ENCODE measurements at regions not wholly inside any gene's neighbourhood (a gene's known extent, or its start where the extent isn't known, plus 50 kb on each side); places are given as distances from the start of the nearest gene placed in this dataset.

DNA sequence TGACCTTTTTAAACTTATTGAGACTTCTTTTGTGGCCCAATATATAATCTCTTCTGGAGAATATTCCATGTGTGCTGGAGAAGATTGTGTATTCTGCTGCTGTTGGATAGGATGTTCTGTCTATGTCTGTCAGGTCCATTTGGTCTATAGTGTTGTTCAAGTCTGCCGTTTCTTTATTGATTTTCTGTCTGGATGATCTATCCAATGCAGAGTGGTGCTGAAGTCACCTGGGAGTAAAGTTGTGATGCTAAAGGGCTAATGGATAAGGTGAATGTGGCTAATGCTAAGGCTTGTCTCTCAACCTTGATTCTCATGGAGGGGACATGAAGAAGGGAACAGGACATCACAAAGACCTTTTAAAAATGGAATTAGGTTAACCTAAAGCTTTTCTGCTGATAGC, 72.0 kb upstream of the AP1S2 start:
- TF ChIP-seq, protein P1, sequence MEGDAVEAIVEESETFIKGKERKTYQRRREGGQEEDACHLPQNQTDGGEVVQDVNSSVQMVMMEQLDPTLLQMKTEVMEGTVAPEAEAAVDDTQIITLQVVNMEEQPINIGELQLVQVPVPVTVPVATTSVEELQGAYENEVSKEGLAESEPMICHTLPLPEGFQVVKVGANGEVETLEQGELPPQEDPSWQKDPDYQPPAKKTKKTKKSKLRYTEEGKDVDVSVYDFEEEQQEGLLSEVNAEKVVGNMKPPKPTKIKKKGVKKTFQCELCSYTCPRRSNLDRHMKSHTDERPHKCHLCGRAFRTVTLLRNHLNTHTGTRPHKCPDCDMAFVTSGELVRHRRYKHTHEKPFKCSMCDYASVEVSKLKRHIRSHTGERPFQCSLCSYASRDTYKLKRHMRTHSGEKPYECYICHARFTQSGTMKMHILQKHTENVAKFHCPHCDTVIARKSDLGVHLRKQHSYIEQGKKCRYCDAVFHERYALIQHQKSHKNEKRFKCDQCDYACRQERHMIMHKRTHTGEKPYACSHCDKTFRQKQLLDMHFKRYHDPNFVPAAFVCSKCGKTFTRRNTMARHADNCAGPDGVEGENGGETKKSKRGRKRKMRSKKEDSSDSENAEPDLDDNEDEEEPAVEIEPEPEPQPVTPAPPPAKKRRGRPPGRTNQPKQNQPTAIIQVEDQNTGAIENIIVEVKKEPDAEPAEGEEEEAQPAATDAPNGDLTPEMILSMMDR (IDR thresholded peaks at IDR 0.05), result no peak
- no peak for TF ChIP-seq POLR2A (IDR thresholded peaks at IDR 0.05)

All from thyroid gland (tissue), 4 donors.